DMS 273 treated with DMSO at 0.1 percent for 48 hours (cell line): ENCODE measurements at regions not wholly inside any gene's neighbourhood (a gene's known extent, or its start where the extent isn't known, plus 50 kb on each side); places are given as distances from the start of the nearest gene placed in this dataset.

Experiments
- DNase-seq: peaks from one replicate; lab custom pipeline; 2025; lab: John Stamatoyannopoulos, UW

DNA sequence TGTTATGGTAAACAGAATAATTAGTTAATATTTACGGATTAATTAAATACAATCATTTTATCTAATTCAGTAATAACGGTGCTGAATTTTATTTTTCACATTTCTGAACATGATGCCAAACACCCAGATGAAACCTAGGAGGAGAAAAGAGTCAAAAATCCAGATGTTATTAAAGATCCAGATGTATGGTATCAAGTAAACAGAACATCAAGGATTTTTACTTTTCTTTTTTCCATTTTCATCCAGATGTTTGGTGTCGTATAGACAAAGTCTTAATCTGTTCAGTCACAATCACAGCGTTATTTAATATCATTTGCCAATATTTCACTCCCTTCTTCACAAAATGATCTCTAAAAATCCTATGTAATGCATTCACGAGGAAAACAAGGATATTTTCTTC is 64.0 kb upstream of the NR2F2 start:
- DNase-seq = no peak

GRCh38 chr15:96267463-96267862 is 63.0 kb upstream of the NR2F2 start:
- no peak for DNase-seq

DNA sequence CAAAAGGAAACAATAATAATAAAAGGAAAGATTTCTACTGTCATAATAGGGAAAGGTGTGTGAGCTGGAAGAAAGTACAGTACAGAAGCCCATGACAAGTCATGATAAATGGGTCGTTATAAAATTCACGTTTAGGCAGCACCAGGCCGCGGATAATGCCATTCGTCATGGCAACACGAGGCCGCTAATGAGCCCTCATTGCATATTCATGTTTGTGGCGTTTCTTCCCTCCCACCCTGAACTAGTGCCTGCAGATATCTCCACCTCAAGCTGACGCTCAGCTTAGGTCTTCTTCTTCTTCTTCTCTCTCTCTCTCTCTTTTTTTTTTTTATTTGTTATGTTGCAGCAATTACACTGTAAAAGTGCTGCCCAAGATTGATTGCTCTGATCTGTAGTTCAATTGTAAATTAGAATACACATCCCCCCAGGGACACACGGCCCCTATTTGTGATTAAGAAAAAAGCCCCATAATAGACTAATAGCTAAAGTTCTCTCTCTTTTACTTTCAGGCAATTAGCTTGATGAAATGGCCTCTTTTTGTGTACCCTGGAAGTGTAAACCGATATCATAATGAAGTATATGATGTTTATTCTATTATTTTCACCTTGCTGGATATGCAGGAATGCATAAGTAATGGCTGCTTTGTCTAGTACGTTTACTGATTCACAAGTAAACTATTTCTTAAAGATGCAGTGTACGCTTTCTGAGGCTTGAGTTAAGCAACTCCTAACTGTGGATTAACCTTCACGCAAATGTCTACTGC is 61.9 kb upstream of the NR2F2 start:
- DNase-seq = no peak

- DNase-seq = no peak
Measured at GRCh38 chr15:96270581-96271172, 59.8 kb upstream of the NR2F2 start.

GRCh38 chr15:96272427-96272826 is 58.1 kb upstream of the NR2F2 start:
- no peak for DNase-seq

- DNase-seq = no peak
Measured at GRCh38 chr15:96273317-96274086, 57.0 kb upstream of the NR2F2 start.

- DNase-seq = no peak
Measured at GRCh38 chr15:96274087-96274440, 56.4 kb upstream of the NR2F2 start.

DNA sequence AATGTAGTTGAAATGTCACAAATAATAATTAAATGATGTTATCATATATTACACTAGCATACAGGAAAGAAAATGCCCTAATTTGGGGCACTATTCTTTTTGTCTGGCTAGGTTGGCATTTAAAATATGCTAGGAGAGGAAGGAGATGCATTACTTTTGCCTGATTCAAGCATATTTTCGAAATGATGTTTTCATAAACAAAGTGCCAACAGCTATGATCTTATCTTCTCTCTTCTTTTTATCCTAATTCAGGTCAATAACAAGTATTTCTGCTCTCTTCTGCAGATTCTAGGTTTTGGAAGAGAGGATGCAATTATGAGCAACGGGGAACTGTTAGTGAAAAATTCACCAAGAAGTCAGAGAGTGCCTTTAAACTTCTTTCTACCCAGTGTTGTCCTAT is 55.8 kb upstream of the NR2F2 start:
- no peak for DNase-seq

DNA sequence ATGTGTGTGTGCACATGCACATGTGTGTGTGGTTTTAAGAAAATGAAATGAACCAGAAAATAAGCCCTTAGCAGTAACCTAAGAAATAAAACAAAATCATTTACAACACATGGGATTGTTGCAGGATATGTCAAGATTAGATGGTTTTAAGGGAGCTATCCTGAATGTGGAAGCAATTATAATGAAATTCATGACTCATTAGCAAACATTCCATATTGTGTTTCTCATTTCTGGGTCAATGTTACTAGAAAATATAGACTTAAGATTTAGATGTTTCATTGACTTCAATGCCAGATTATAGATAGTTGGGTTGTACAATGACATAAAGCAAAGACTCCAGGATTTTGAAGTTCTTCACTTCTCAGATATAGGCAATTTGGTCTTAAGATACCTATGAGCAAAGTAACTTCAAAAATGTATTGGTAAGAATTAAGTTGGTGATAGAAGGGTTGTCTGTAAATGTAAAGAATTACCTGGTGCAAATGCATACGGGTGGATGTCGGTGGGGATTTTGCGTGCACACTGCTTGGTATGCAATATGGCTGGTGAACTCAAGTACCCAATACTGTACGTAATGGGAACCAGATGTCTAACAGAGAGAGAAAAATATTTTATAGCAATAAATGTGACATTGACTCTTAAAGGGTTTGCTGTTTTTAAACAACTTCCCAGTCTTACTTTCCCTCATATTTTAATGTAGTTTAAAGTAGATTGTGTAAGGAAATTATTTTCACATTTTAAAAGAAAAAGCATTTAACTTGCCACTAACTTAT is 53.9 kb upstream of the NR2F2 start:
- DNase-seq = no peak
